ENCODE measurements at regions not wholly inside any gene's neighbourhood (a gene's known extent, or its start where the extent isn't known, plus 50 kb on each side); places are given as distances from the start of the nearest gene placed in this dataset.

- no peak for DNase-seq (ENCODE audit: low read depth in 3 of 3)
These were observed 177.1 kb upstream of the ALG10B start for GRCh38 chr12:38139456-38139855.

DNA sequence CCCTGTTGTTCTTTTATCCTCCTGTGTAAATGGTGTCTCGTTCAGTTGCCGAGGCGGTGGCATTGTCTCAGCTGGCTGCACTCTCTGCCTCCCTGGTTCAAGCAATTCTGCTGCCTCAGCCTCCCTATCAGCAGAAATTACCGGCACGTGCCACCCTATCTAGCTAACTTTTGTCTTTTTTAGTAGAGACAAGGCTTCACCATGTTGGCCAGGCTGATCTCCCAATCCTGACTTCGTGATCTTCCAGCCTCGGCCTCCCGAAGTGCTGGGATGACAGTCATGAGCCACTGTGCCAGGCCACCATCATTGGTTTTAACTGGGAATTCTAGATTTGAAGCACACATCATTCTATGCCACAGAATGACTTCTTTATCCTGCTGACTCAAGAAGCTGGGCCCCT is 175.3 kb upstream of the ALG10B start:
- DNase-seq (ENCODE audit: low read depth in 3 of 3) = no peak

GRCh38 chr12:38141861-38142260 is 174.7 kb upstream of the ALG10B start:
- DNase-seq (ENCODE audit: low read depth in 3 of 3) = no peak

GRCh38 chr12:38142974-38143373 is 173.6 kb upstream of the ALG10B start:
- no peak for DNase-seq (ENCODE audit: low read depth in 3 of 3)

GRCh38 chr12:38144049-38144448 is 172.5 kb upstream of the ALG10B start:
- no peak for DNase-seq (ENCODE audit: low read depth in 3 of 3)

DNA sequence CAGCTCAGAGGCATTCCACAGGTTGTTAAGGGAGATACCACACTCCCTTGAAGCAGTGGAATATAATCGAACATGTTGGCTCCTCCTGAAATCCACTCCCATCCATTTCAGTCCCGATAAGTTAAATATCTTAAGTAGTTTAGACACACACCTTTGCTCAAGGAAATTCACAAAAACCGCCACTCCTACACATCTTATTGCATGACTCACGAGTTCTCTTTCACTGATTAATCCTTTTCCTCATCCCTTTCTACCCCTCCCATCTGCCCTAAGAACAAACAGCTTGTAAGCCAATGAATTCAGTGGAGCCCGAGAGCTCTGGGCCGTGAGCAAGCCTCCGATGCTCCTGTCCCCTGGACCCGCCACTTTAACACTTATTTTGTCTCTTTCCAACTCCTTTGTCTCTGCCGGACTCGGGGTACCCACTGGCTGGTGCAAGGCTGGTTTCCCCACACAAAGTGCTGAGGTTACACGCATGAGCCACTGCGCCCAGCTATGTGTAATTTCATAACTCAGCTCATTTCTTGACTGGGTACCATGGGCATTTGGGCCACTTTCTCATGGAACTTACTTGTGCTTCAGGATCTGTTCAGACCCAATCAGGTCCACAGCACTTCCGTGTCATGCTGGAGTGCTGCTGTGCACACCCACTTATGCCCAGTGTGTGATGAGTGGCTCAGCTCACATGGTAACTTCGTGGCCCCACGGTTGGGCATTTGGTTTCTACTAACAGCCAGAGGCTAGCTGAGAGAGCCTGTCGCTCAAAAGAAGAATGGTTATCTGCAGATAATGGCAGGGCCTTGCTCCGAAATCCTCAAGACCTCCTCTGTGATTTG is 171.8 kb upstream of the ALG10B start:
- DNase-seq (ENCODE audit: low read depth in 3 of 3) = no peak

DNA sequence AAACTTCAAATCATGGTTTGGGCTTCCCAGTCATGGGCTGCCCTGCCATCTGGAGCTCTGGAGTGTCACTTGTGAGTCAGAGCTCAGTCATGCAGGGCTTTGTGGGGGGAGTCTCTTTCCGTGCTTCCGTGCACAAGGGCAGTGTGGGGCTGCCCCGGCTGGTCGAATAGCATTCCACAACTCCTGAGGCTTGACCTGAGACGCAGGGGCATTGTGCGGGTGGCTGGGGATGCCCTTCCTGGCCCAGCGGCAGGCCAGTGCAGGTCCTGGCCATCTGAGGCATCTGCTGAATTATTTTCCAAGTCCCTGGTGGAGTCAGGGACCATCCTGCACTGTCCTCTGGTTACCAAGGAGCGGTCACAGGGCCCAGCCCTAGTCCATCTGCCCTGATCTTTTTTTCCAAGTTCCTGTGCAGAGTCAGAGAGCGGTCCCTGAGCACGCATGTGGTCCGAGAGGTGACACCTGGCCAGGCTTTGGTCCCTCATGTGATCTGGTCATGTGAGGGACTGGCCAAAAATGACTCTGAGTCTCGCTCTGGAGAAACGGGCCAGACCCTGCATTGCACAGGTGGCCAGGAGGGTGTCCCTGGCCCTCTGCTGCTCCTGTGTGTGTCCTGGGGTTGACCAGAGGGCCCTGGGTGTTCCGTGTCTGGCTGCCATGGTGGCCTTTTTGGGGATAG is 167.0 kb upstream of the ALG10B start:
- DNase-seq (ENCODE audit: low read depth in 3 of 3) = no peak

GRCh38 chr12:38151991-38152700 is 164.4 kb upstream of the ALG10B start:
- DNase-seq (ENCODE audit: low read depth in 3 of 3) = no peak

DNA sequence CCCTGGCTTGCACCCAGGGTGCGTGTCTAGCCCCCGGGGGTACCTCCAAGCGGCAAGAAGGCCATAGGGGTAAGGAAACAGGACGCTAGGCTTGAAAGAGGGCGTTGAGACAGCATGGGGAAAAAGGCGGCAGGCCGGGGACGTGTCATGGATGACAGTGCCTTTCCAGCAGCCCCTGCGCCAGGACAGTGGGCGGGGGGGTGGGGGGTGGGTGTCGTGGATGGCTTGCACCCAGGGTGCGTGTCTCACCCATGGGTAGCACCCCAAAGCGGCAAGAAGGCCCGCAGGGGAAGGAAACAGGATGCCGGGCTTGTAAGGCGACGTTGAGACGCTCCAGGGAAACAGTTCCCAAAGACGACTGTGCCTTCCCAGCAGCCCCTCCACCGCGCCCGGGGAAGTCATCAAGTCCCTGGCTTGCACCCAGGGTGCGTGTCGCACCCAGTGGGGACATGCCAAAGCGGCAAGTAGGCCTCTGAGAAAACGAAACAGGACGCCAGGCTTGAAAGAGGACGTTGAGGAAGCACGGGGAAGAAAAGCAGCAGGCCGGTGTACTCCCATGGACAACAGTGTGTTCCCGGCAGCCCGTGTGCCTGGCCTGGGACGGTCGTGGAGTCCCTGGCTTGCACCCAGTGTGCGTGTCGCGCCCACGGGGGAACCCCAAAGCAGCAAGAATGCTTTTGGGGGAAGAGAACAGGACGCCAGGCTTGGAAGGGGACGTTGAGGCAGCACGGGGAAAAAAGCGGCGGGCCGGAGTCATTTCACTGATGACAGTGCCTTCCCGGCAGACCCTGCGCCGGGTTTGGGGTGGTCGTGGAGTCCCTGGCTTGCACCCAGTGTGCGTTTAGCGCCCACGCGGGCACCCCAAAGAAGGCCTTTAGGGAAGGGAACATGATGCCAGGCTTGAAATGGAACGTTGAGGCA is 163.5 kb upstream of the ALG10B start:
- no peak for DNase-seq (ENCODE audit: low read depth in 3 of 3)

- no peak for DNase-seq (ENCODE audit: low read depth in 3 of 3)
These were observed 162.9 kb upstream of the ALG10B start for GRCh38 chr12:38153737-38154061.

- DNase-seq (ENCODE audit: low read depth in 3 of 3) = no peak
These were observed 162.2 kb upstream of the ALG10B start for GRCh38 chr12:38154096-38155019.

- no peak for DNase-seq (ENCODE audit: low read depth in 3 of 3)
These were observed 161.6 kb upstream of the ALG10B start for GRCh38 chr12:38155020-38155395.

- DNase-seq (ENCODE audit: low read depth in 3 of 3) = no peak
These were observed 160.8 kb upstream of the ALG10B start for GRCh38 chr12:38155526-38156496.

DNA sequence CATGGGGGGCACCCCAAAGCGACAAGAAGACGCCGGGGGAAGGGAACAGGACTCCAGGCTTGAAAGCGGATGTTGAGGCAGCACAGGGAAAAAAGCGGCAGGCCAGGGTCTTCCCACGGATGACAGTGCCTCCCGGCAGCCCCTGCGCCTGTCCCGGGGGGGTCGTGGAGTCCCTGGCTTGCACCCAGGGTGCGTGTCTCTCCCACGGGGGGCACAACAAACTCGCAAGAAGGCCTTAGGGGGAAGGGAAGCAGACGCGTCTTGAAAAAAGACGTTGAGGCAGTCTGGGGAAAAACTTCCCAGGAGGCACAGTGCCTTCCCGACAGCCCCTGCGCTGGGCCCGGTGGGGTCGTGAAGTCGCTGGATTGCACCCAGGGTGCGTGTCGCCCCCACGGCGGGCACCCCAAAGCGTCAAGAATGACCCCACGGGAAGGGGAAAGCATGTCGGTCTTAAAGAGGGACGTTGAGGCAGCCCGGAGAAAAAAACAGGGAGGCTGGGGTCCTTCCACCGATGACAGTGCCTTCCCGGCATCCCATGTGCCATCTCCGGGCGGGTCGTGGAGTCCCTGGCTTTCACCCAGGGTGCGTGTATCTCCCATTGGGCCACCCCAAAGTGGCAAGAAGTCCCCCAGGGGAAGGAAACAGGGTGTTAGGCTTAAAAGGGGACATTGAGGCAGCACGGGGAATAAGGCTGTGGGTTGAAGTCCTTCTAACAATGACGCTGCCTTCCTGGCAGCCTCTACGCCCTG is 159.9 kb upstream of the ALG10B start:
- no peak for DNase-seq (ENCODE audit: low read depth in 3 of 3)

DNA sequence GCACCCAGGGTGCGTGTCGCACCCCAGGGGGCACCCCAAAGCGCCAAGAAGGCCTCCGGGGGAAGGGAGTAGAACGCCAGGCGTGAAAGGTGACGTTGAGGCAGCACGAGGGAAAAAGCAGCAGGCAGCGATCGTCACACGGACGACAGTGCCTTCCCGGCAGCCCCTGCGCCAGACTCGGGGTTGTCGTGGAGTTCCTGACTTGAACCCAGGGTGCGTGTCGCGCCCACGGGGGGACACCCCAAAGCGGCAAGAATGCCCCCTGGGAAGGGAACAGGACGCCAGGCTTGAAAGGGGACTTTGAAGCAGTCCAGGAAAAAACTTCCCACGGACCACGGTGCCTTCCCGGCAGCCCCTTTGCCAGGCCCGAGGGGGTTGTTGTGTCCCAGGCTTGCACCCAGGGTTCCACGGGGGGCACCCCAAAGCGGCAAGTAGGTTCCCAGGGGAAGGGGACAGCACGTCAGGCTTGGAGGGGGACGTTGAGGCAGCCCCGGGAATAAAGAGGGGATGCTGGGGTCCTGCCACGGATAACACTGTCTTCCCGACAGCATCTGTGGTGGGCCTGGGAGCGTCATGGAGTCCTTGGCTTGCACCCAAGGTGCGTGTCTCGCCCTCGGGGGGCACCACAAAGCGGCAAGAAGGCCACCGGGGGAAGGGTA is 159.2 kb upstream of the ALG10B start:
- DNase-seq (ENCODE audit: low read depth in 3 of 3) = no peak

DNA sequence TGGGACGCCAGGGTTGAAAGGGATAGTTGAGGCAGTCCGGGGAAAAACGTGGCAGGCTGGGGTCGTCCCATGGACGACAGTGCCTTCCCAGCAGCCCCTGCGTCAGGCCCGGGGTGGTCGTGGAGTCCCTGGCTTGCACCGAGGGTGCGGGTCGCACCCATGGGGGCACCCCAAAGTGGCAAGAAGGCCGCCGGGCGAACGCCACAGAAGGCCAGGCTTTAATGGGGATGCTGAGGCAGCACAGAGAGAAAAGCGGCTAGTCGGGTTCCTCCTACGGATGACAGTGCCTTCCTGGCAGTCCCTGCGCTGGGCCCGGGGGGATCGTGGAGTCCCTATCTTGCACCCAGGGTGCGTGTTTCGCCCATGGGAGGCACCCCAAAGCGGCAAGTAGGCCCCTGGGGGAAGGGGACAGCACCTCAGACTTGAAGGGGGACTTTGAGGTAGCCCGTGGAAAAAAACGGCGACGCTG is 158.6 kb upstream of the ALG10B start:
- DNase-seq (ENCODE audit: low read depth in 3 of 3) = no peak

DNA sequence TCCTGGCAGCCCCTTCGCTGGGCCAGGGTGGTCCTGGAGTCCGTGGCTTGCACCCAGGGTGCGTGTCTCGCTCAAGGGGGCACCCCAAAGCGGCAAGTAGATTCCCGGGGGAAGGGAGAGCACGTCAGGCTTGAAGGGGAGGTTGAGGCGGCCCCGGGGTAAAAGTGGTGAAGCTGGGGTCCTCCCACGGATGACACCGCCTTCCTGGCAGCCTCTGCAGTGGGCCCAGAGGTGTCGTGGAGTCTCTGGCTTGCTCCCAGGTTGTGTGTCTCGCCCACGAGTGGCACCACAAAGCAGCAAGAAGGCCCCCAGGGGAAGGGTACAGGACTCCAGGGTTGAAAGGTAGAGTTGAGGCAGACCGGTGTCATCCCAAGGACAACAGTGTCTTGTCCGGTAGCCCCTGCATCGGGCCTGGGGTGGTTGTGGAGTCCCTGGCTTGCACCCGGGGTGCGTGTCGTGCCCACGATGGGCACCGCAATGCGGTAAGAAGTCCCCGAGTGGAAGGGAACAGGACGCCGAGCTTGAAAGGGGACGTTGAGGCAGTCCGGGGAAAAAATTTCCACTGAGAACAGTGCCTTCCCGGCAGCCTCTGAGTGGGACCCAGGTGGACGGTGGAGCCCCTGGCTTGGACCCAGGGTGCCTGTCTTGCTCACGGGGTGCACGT is 158.0 kb upstream of the ALG10B start:
- DNase-seq (ENCODE audit: low read depth in 3 of 3) = no peak
